A549 (cell line): ENCODE measurements at regions not wholly inside any gene's neighbourhood (a gene's known extent, or its start where the extent isn't known, plus 50 kb on each side); places are given as distances from the start of the nearest gene placed in this dataset.

Experiments used
- CHD2 ChIP-seq: fragments of 150-350 bp; IDR thresholded peaks from 2 replicates; pipeline ENCODE4 v1.6.1; 2014; ENCODE audit warnings: low read length; ENCODE audit not compliant: partially characterized antibody
- NR3C1 ChIP-seq: fragments of >200 bp; sonication (Bioruptor Twin); formaldehyde crosslinking; IDR thresholded peaks from 3 replicates; pipeline ENCODE4 v1.6.1; 2017
- RFX5 ChIP-seq: fragments of 450-650 bp; IDR thresholded peaks from 2 replicates; pipeline ENCODE4 v1.7.1; 2014; ENCODE audit warnings: antibody characterized with exemption, mild to moderate bottlenecking, moderate library complexity
- TF ChIP-seq, protein P1 (sequence below): fragments of >200 bp; sonication (Bioruptor Twin); formaldehyde crosslinking; IDR thresholded peaks from 3 replicates; pipeline ENCODE4 v1.5.1; 2016

DNA sequence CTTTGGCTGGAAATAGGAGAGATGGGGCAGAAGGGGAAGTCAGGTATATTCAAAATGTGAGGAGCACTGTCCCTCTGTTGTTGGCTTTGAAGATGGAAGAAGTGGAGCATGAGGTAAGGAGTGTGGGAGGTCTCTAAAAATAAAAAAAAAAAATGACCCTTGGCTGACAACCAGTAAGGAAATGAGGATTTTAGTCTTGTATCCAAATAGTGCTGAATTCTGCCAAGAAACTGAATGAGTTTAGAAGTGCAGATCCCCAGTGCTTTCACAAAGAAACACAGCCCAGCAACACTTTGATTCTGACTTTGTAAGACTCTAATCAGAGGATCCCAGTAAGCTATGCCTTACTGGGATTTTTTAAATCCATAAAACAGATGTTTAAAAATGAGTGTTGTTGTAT is 367.9 kb downstream of the CYLC2 start:
- TF ChIP-seq, protein P1, sequence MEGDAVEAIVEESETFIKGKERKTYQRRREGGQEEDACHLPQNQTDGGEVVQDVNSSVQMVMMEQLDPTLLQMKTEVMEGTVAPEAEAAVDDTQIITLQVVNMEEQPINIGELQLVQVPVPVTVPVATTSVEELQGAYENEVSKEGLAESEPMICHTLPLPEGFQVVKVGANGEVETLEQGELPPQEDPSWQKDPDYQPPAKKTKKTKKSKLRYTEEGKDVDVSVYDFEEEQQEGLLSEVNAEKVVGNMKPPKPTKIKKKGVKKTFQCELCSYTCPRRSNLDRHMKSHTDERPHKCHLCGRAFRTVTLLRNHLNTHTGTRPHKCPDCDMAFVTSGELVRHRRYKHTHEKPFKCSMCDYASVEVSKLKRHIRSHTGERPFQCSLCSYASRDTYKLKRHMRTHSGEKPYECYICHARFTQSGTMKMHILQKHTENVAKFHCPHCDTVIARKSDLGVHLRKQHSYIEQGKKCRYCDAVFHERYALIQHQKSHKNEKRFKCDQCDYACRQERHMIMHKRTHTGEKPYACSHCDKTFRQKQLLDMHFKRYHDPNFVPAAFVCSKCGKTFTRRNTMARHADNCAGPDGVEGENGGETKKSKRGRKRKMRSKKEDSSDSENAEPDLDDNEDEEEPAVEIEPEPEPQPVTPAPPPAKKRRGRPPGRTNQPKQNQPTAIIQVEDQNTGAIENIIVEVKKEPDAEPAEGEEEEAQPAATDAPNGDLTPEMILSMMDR = no peak
- TF ChIP-seq CHD2 = no peak
- no peak for TF ChIP-seq NR3C1
- TF ChIP-seq RFX5 = no peak
